ENCODE measurements at regions not wholly inside any gene's neighbourhood (a gene's known extent, or its start where the extent isn't known, plus 50 kb on each side); places are given as distances from the start of the nearest gene placed in this dataset.

GRCh38 chr20:7275645-7276237 is 508.3 kb downstream of the BMP2 start:
- Histone ChIP-seq H2AFZ (ENCODE audit: low read length) (no peak overlapping the region), H3K4me3 (ENCODE audit: low read length, poor library complexity, severe bottlenecking) (no peak overlapping the region), H3K9me2 (replicated peaks; ENCODE audit: low read depth, low read length) (no peaks in the 10 kb centered on the region), H3F3A (ENCODE audit: low read depth) (no peaks in the 10 kb centered on the region), H3K9me3 (ENCODE audit: insufficient read depth, low read depth, low read length) (no peaks in the 10 kb centered on the region), H3K36me3 (ENCODE audit: insufficient read depth, low read length) (no peaks in the 10 kb centered on the region), H3K4me1 (ENCODE audit: insufficient read depth, low read length, poor library complexity, severe bottlenecking) (no peaks in the 10 kb centered on the region), H3K9ac (ENCODE audit: low read depth, low read length, poor library complexity, severe bottlenecking) (no peak overlapping the region), H3K27me3 (ENCODE audit: insufficient read depth, low read length, poor library complexity, severe bottlenecking) (no peaks in the 10 kb centered on the region), H3K79me2 (ENCODE audit: insufficient read depth, low read length) (no peaks in the 10 kb centered on the region), H4K20me1 (ENCODE audit: insufficient read depth, low read length, poor library complexity, severe bottlenecking) (no peaks in the 10 kb centered on the region), H3K4me2 (ENCODE audit: low read depth, low read length, poor library complexity, severe bottlenecking) (no peak overlapping the region)
- TF ChIP-seq CTCF (conservative IDR thresholded peaks at IDR 0.05; ENCODE audit: low read length) (no peak), EZH2phosphoT487 (IDR thresholded peaks at IDR 0.05; ENCODE audit: borderline replicate concordance) (no peak)

DNA sequence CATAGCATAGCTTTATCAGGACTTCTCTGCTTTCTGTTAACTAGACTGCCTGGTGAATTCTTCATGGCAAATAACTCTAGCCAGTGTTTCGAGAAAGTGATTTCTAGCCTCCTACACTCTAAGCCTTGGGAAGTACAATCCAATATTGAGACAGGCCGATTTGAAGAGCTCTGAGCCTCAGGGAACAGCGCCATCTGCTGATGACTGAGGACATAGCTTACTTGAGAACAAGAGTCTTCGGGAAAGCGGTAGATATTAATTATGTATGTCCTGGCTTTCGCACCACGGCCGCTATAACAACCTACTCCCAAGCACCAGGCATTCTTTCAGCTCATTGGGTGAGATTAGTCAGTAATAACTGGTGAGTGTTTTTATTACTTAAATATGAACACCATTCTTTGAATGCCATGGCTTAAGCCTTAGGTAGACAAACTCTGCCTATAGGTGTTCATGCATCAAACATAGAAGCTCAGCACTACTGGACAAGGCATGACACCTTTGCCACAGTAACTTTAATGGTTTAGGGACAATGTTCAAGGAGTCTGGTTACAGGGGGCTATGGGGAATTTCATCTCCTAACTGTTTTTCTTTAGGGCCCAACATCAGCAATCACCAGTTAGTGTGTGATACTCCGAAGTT is 518.6 kb downstream of the BMP2 start:
- no peaks in the 10 kb centered on the region for H3K79me2 ChIP-seq (ENCODE audit: insufficient read depth, low read length)
- TF ChIP-seq EZH2phosphoT487 (IDR thresholded peaks at IDR 0.05; ENCODE audit: borderline replicate concordance): no peak
- peak; percentile 89 for TF ChIP-seq CTCF (conservative IDR thresholded peaks at IDR 0.05; ENCODE audit: low read length)
- no peak overlapping the region for H3K4me2 ChIP-seq (ENCODE audit: low read depth, low read length, poor library complexity, severe bottlenecking)
- no peaks in the 10 kb centered on the region for H3K27me3 ChIP-seq (ENCODE audit: insufficient read depth, low read length, poor library complexity, severe bottlenecking)
- no peaks in the 10 kb centered on the region for H3K9me3 ChIP-seq (ENCODE audit: insufficient read depth, low read depth, low read length)
- no peak overlapping the region for H3K9ac ChIP-seq (ENCODE audit: low read depth, low read length, poor library complexity, severe bottlenecking)
- H4K20me1 ChIP-seq (ENCODE audit: insufficient read depth, low read length, poor library complexity, severe bottlenecking): no peaks in the 10 kb centered on the region
- H3F3A ChIP-seq (ENCODE audit: low read depth): no peaks in the 10 kb centered on the region
- H3K36me3 ChIP-seq (ENCODE audit: insufficient read depth, low read length): no peaks in the 10 kb centered on the region
- no peak overlapping the region for H3K4me3 ChIP-seq (ENCODE audit: low read length, poor library complexity, severe bottlenecking)
- no peak overlapping the region for H2AFZ ChIP-seq (ENCODE audit: low read length)
- H3K9me2 ChIP-seq (replicated peaks; ENCODE audit: low read depth, low read length): no peaks in the 10 kb centered on the region
- H3K4me1 ChIP-seq (ENCODE audit: insufficient read depth, low read length, poor library complexity, severe bottlenecking): no peaks in the 10 kb centered on the region

- TF ChIP-seq CTCF (conservative IDR thresholded peaks at IDR 0.05; ENCODE audit: low read length) (no peak), EZH2phosphoT487 (IDR thresholded peaks at IDR 0.05; ENCODE audit: borderline replicate concordance) (no peak)
- Histone ChIP-seq H3K79me2 (ENCODE audit: insufficient read depth, low read length) (no peaks in the 10 kb centered on the region), H3K36me3 (ENCODE audit: insufficient read depth, low read length) (no peaks in the 10 kb centered on the region), H2AFZ (ENCODE audit: low read length) (no peak overlapping the region), H3K9me2 (replicated peaks; ENCODE audit: low read depth, low read length) (no peaks in the 10 kb centered on the region), H3K4me1 (ENCODE audit: insufficient read depth, low read length, poor library complexity, severe bottlenecking) (no peaks in the 10 kb centered on the region), H3K9ac (ENCODE audit: low read depth, low read length, poor library complexity, severe bottlenecking) (no peak overlapping the region), H3K4me2 (ENCODE audit: low read depth, low read length, poor library complexity, severe bottlenecking) (no peak overlapping the region), H3K9me3 (ENCODE audit: insufficient read depth, low read depth, low read length) (no peaks in the 10 kb centered on the region), H4K20me1 (ENCODE audit: insufficient read depth, low read length, poor library complexity, severe bottlenecking) (no peaks in the 10 kb centered on the region), H3F3A (ENCODE audit: low read depth) (no peaks in the 10 kb centered on the region), H3K4me3 (ENCODE audit: low read length, poor library complexity, severe bottlenecking) (no peak overlapping the region), H3K27me3 (ENCODE audit: insufficient read depth, low read length, poor library complexity, severe bottlenecking) (no peaks in the 10 kb centered on the region)
Observed at GRCh38 chr20:7291323-7291943, 523.9 kb downstream of the BMP2 start.
